WTC11 (cell line): ENCODE measurements at regions not wholly inside any gene's neighbourhood (a gene's known extent, or its start where the extent isn't known, plus 50 kb on each side); places are given as distances from the start of the nearest gene placed in this dataset.

Experiments used
- ATAC-seq: fragments of 200-7000 bp; cut with Tn5 transposase; 2 replicates; pipeline ENCODE4 v1.10.0; 2021; ENCODE audit warnings: mild to moderate bottlenecking, moderate library complexity
- CTCF ChIA-PET: fragments of 300-600 bp; sonication (Branson Sonifier 250); formaldehyde crosslinking; loops from one replicate; lab custom pipeline; 2021; ENCODE audit warnings: antibody characterized with exemption; lab: Charles Lee
- POLR2A ChIA-PET: fragments of 350-600 bp; sonication (Branson Sonifier 250); formaldehyde crosslinking; loops from one replicate; lab custom pipeline; 2021; ENCODE audit warnings: antibody characterized with exemption; lab: Charles Lee
- DNase-seq: peaks from one replicate; pipeline ENCODE4 v3.0.0; 2021; ENCODE audit warnings: low spot score
- H3K27ac Mint-ChIP-seq: 2 replicates; pipeline ENCODE4 v1.8.0; 2021; ENCODE audit warnings: mixed read lengths
- H3K27me3 Mint-ChIP-seq: 2 replicates; pipeline ENCODE4 v1.8.0; 2021; ENCODE audit warnings: low read depth, mild to moderate bottlenecking, moderate library complexity, mixed read lengths
- H3K36me3 Mint-ChIP-seq: 2 replicates; pipeline ENCODE4 v1.8.0; 2021; ENCODE audit warnings: mixed read lengths
- H3K4me1 Mint-ChIP-seq: 2 replicates; pipeline ENCODE4 v1.8.0; 2022; ENCODE audit warnings: mixed read lengths
- H3K4me3 Mint-ChIP-seq: 2 replicates; pipeline ENCODE4 v1.8.0; 2021; ENCODE audit warnings: mild to moderate bottlenecking, moderate library complexity, mixed read lengths
- H3K9me3 Mint-ChIP-seq: 2 replicates; pipeline ENCODE4 v1.8.0; 2021; ENCODE audit warnings: mixed read lengths
- AR ChIP-seq: fragments of 250-450 bp; sonication (Bioruptor Pico); IDR thresholded peaks from 2 replicates; pipeline ENCODE4 v1.9.0; 2021; ENCODE audit warnings: mild to moderate bottlenecking
- ATF3 ChIP-seq: sonication (generic); formaldehyde crosslinking; conservative IDR thresholded peaks from 2 replicates; pipeline ENCODE4 v1.8.1; 2022; ENCODE audit warnings: mild to moderate bottlenecking, missing genetic modification reagents
- ATF6 ChIP-seq: sonication (generic); formaldehyde crosslinking; IDR thresholded peaks from 2 replicates; pipeline ENCODE4 v1.8.1; 2023; ENCODE audit warnings: mild to moderate bottlenecking, missing genetic modification reagents
- ELF4 ChIP-seq: sonication (generic); formaldehyde crosslinking; IDR thresholded peaks from 2 replicates; pipeline ENCODE4 v1.8.1; 2022; ENCODE audit warnings: low read depth, mild to moderate bottlenecking, moderate library complexity, missing genetic modification reagents
- ETV6 ChIP-seq: sonication (generic); formaldehyde crosslinking; IDR thresholded peaks from 2 replicates; pipeline ENCODE4 v1.8.1; 2022; ENCODE audit warnings: mild to moderate bottlenecking, missing genetic modification reagents
- FOXP1 ChIP-seq: sonication (generic); formaldehyde crosslinking; IDR thresholded peaks from 2 replicates; pipeline ENCODE4 v1.8.0; 2022; ENCODE audit warnings: missing genetic modification reagents, mild to moderate bottlenecking, moderate library complexity, borderline replicate concordance
- FOXP4 ChIP-seq: sonication (generic); formaldehyde crosslinking; IDR thresholded peaks from 2 replicates; pipeline ENCODE4 v1.8.0; 2022; ENCODE audit warnings: mild to moderate bottlenecking, missing genetic modification reagents
- GABPB1 ChIP-seq: sonication (generic); formaldehyde crosslinking; IDR thresholded peaks from 2 replicates; pipeline ENCODE4 v1.8.1; 2023; ENCODE audit warnings: mild to moderate bottlenecking, missing genetic modification reagents
- IRF1 ChIP-seq: sonication (generic); formaldehyde crosslinking; IDR thresholded peaks from 2 replicates; pipeline ENCODE4 v1.8.0; 2023; ENCODE audit warnings: missing genetic modification reagents
- MYBL2 ChIP-seq: sonication (generic); formaldehyde crosslinking; IDR thresholded peaks from 2 replicates; pipeline ENCODE4 v1.8.1; 2023; ENCODE audit warnings: mild to moderate bottlenecking, moderate library complexity, missing genetic modification reagents
- NFYB ChIP-seq: sonication (generic); formaldehyde crosslinking; conservative IDR thresholded peaks from 2 replicates; pipeline ENCODE4 v1.8.0; 2022; ENCODE audit warnings: low read depth, missing genetic modification reagents
- PRDM15 ChIP-seq: sonication (generic); formaldehyde crosslinking; IDR thresholded peaks from 2 replicates; pipeline ENCODE4 v1.8.0; 2022; ENCODE audit warnings: missing genetic modification reagents
- RORB ChIP-seq: fragments of 250-450 bp; sonication (Bioruptor Pico); IDR thresholded peaks from 2 replicates; pipeline ENCODE4 v1.9.0; 2021; ENCODE audit warnings: mild to moderate bottlenecking
- SOX15 ChIP-seq: fragments of 250-450 bp; sonication (Bioruptor Pico); IDR thresholded peaks from 2 replicates; pipeline ENCODE4 v1.9.0; 2021; ENCODE audit warnings: mild to moderate bottlenecking
- TEAD1 ChIP-seq: sonication (generic); formaldehyde crosslinking; IDR thresholded peaks from 2 replicates; pipeline ENCODE4 v1.8.0; 2022; ENCODE audit warnings: mild to moderate bottlenecking, missing genetic modification reagents
- USF1 ChIP-seq: sonication (generic); formaldehyde crosslinking; IDR thresholded peaks from 2 replicates; pipeline ENCODE4 v1.8.0; 2022; ENCODE audit warnings: mild to moderate bottlenecking, missing genetic modification reagents
- ZNF138 ChIP-seq: sonication (generic); formaldehyde crosslinking; conservative IDR thresholded peaks from 2 replicates; pipeline ENCODE4 v1.8.1; 2022; ENCODE audit warnings: mild to moderate bottlenecking, moderate library complexity, missing genetic modification reagents
- ZNF396 ChIP-seq: fragments of 250-450 bp; sonication (Bioruptor Pico); IDR thresholded peaks from 2 replicates; pipeline ENCODE4 v1.8.0; 2021; ENCODE audit warnings: mild to moderate bottlenecking, moderate library complexity, borderline replicate concordance
- ZSCAN18 ChIP-seq: fragments of 250-450 bp; sonication (Bioruptor Pico); IDR thresholded peaks from 2 replicates; pipeline ENCODE4 v2.1.2; 2022; ENCODE audit warnings: mild to moderate bottlenecking, moderate library complexity

GRCh38 chr2:180416627-180417026 is 409.5 kb upstream of the CWC22 start:
- CTCF ChIA-PET = interaction anchor here (1.0 kb wide), 1 partner anchor 291 kb away, joined by 3 read pairs; no protein-coding TSS in a partner anchor
- H3K9me3 Mint-ChIP-seq = peaks cover 8% of the 10 kb centered on the region; the same call in 1 of the 2 replicates
- DNase-seq (no peak), ATAC-seq (no peak)
- H3K4me1 Mint-ChIP-seq = peaks cover 13% of the 10 kb centered on the region
- H3K4me3 Mint-ChIP-seq = no peak overlapping the region
- POLR2A ChIA-PET = no interaction called here
- no peaks in the 10 kb centered on the region for H3K27me3 Mint-ChIP-seq
- TF ChIP-seq IRF1 (CRISPR knock-in tag) (no peak), ATF3 (CRISPR knock-in tag) (no peak), NFYB (CRISPR knock-in tag) (no peak), RORB (CRISPR knock-in tag) (no peak)
- no peaks in the 10 kb centered on the region for H3K36me3 Mint-ChIP-seq
- H3K27ac Mint-ChIP-seq = no peak overlapping the region

- no peaks in the 10 kb centered on the region for H3K9me3 Mint-ChIP-seq
- CTCF ChIA-PET = interaction anchor here (0.6 kb wide), 1 partner anchor 1904 kb away, joined by 3 read pairs; no protein-coding TSS in a partner anchor
Measured at GRCh38 chr2:180413336-180413735, 406.2 kb upstream of the CWC22 start.

GRCh38 chr2:180412219-180412618 is 405.1 kb upstream of the CWC22 start:
- Mint-ChIP-seq H3K36me3 (no peaks in the 10 kb centered on the region), H3K27me3 (no peaks in the 10 kb centered on the region), H3K4me3 (no peak overlapping the region), H3K4me1 (peaks cover 13% of the 10 kb centered on the region), H3K27ac (no peak overlapping the region), H3K9me3 (no peaks in the 10 kb centered on the region)
- CTCF ChIA-PET = no interaction called here
- POLR2A ChIA-PET = no interaction called here
- DNase-seq = no peak
- no peak for ATAC-seq
- TF ChIP-seq GABPB1 (CRISPR knock-in tag) = no peak
- no peak for TF ChIP-seq MYBL2 (CRISPR knock-in tag)
- TF ChIP-seq TEAD1 = no peak
- TF ChIP-seq FOXP1 = no peak
- no peak for TF ChIP-seq SOX15
- no peak for TF ChIP-seq AR
- no peak for TF ChIP-seq ELF4
- no peak for TF ChIP-seq USF1 (CRISPR knock-in tag)
- no peak for TF ChIP-seq ATF6 (CRISPR knock-in tag)
- TF ChIP-seq FOXP4 (CRISPR knock-in tag) = no peak
- TF ChIP-seq ZSCAN18 (CRISPR knock-in tag) = no peak
- TF ChIP-seq ETV6 (CRISPR knock-in tag) = no peak
- TF ChIP-seq ZNF138 (CRISPR knock-in tag) = no peak
- no peak for TF ChIP-seq PRDM15 (CRISPR knock-in tag)

More at GRCh38 chr2:180413336-180413735, 406.2 kb upstream of the CWC22 start:
- POLR2A ChIA-PET = interaction anchor here (0.6 kb wide), 1 partner anchor 157 kb away, joined by 3 read pairs; no protein-coding TSS in a partner anchor
- H3K27me3 Mint-ChIP-seq = no peaks in the 10 kb centered on the region
- DNase-seq = no peak
- no peak for ATAC-seq
- H3K36me3 Mint-ChIP-seq = no peaks in the 10 kb centered on the region
- H3K4me3 Mint-ChIP-seq = no peak overlapping the region
- TF ChIP-seq ZNF396 (CRISPR knock-in tag) = no peak
- TF ChIP-seq ETV6 (CRISPR knock-in tag) = no peak
- peaks cover 13% of the 10 kb centered on the region for H3K4me1 Mint-ChIP-seq
- no peak overlapping the region for H3K27ac Mint-ChIP-seq
